Ovary (tissue), 7 donors: ENCODE measurements at regions not wholly inside any gene's neighbourhood (a gene's known extent, or its start where the extent isn't known, plus 50 kb on each side); places are given as distances from the start of the nearest gene placed in this dataset.

Source experiments
- DNase-seq, 5 donors: peaks; one replicate each; pipeline ENCODE4 v3.0.0-alpha.2; 2019 to 2020
- H3K27ac ChIP-seq, 2 donors: fragments of 200-600 bp; one replicate each; pipeline versions ENCODE4 v1.5.1 to v1.8.0; 2019 to 2022
- H3K27me3 ChIP-seq: fragments of 200-600 bp; one replicate; pipeline ENCODE4 v1.8.0; 2022
- H3K36me3 ChIP-seq: fragments of 200-600 bp; sonication (generic); one replicate; pipeline ENCODE4 v1.5.1; 2019
- H3K4me1 ChIP-seq: one replicate; pipeline ENCODE4 v1.8.1; 2013; ENCODE audit warnings: mild to moderate bottlenecking, moderate library complexity; ENCODE audit not compliant: insufficient read depth
- H3K4me3 ChIP-seq: fragments of 200-600 bp; sonication (generic); one replicate; pipeline ENCODE4 v1.5.1; 2017
- H3K9me3 ChIP-seq, 2 donors: fragments of 200-600 bp in 1 of 2; sonication (generic) in 1 of 2; one replicate each; pipeline versions ENCODE4 v1.5.1 to v1.8.1; 2013 to 2019; ENCODE audit warnings: mild to moderate bottlenecking in 1 of 2, moderate library complexity in 1 of 2
- EP300 ChIP-seq: sonication (generic); formaldehyde crosslinking; IDR thresholded peaks from one replicate; pipeline ENCODE4 v1.6.1; 2017; ENCODE audit warnings: antibody characterized with exemption
- POLR2A ChIP-seq: fragments of 450-650 bp; IDR thresholded peaks from one replicate; pipeline ENCODE4 v1.6.1; 2017; ENCODE audit warnings: antibody characterized with exemption, mild to moderate bottlenecking, moderate library complexity
- WGBS, 3 donors: extraction: QIAGEN DNeasy Blood & Tissue Kit in 1 of 3; methylation state at CpG; one replicate each; pipeline versions ENCODE4 v1.1.5 to v1.1.7; 2013 to 2017; 5-methylcytosine and 5-hydroxymethylcytosine counted together
- intact Hi-C, 4 donors: fragments of 100-400 bp; cut with DNase I; formaldehyde crosslinking; loops; one replicate each; pipeline versions ENCODE4 v1.11.0 to v1.15.1; 2022 to 2023
- TF ChIP-seq, protein P1 (sequence below), 3 donors: fragments of 450-650 bp in 2 of 3; fragments of 200-600 bp in 1 of 3; IDR thresholded peaks; one replicate each; pipeline versions ENCODE4 v1.5.1 to v1.8.0; 2016 to 2022; ENCODE audit warnings: antibody characterized with exemption in 3 of 3, mild to moderate bottlenecking in 1 of 3
- donor health status: DM: no; HTN: no; CAD: no; lungs with moderate emphysema.
- donor health status: DM: no; HTN: no; CAD: no.
- donor health status: Bipolar disorder and iron deficiency.
- donor health status: DM: no; HTN: no; CAD: no.
- donor health status: DM: yes; HTN: yes; CAD: no.

DNA sequence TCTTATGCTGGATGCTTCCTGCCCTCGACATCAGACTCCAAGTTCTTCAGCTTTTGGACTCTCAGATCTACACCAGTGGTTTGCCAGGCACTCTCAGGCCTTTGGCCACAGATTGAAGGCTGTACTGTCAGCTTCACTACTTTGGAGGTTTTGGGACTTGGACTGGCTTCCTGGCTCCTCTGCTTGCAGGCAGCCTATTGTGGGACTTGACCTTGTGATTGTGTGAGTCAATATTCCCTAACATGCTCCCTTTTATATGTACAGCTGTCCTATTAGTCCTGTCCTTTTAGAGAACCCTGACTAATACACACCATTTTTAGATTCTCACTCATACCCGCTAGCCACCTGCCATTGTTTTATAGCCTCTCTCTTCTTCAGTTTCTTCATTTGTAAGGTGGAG lies 382.1 kb upstream of the TSHZ2 start:
- no peaks in the 10 kb centered on the region for H3K9me3 ChIP-seq
- H3K4me3 ChIP-seq: no peak overlapping the region
- H3K27ac ChIP-seq: no peak overlapping the region
- H3K4me1 ChIP-seq: no peaks in the 10 kb centered on the region
- WGBS, 3 donors: 85 to 92% (median 86%) methylated on average over 2 of the region's 2 CpGs
- H3K27me3 ChIP-seq: no peaks in the 10 kb centered on the region
- no peaks in the 10 kb centered on the region for H3K36me3 ChIP-seq
- TF ChIP-seq, protein P1, sequence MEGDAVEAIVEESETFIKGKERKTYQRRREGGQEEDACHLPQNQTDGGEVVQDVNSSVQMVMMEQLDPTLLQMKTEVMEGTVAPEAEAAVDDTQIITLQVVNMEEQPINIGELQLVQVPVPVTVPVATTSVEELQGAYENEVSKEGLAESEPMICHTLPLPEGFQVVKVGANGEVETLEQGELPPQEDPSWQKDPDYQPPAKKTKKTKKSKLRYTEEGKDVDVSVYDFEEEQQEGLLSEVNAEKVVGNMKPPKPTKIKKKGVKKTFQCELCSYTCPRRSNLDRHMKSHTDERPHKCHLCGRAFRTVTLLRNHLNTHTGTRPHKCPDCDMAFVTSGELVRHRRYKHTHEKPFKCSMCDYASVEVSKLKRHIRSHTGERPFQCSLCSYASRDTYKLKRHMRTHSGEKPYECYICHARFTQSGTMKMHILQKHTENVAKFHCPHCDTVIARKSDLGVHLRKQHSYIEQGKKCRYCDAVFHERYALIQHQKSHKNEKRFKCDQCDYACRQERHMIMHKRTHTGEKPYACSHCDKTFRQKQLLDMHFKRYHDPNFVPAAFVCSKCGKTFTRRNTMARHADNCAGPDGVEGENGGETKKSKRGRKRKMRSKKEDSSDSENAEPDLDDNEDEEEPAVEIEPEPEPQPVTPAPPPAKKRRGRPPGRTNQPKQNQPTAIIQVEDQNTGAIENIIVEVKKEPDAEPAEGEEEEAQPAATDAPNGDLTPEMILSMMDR (IDR thresholded peaks at IDR 0.05): no peak
- TF ChIP-seq POLR2A (no peak), EP300 (no peak)
- intact Hi-C loops: no loop called here
- DNase-seq: no peak

GRCh38 chr20:52589251-52589812 lies 382.8 kb upstream of the TSHZ2 start:
- TF ChIP-seq, protein P1 (IDR thresholded peaks at IDR 0.05): no peak
- TF ChIP-seq POLR2A (no peak), EP300 (no peak)
- H3K4me1 ChIP-seq: no peaks in the 10 kb centered on the region
- H3K9me3 ChIP-seq: no peaks in the 10 kb centered on the region
- H3K4me3 ChIP-seq: no peak overlapping the region
- WGBS, 3 donors: 42 to 56% (median 46%) methylated on average over 3 of the region's 3 CpGs
- DNase-seq: no peak
- no peaks in the 10 kb centered on the region for H3K27me3 ChIP-seq
- H3K27ac ChIP-seq: no peak overlapping the region
- H3K36me3 ChIP-seq: no peaks in the 10 kb centered on the region
- intact Hi-C loops: no loop called here

DNA sequence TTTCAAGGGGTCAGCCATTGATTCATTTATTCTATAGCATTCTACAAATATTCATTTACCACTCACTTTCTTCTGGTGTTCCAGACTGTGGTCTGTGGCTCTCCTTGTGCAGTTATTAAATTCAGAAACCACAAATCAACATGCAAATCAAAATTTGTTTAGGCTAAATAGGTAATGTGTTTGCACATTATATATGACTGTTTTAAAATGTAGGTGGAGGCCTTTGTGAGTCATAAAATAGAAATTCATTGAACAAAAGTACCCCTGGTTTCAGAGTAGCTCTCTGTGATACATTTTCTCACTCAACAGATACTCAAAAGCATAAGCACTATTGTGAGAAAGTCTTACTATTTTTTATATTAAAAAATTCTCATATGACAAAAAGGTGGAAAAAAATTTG lies 385.5 kb upstream of the TSHZ2 start:
- intact Hi-C loops: no loop called here
- no peak for DNase-seq
- Histone ChIP-seq H3K4me3 (no peak overlapping the region), H3K27me3 (no peaks in the 10 kb centered on the region), H3K27ac (no peak overlapping the region), H3K4me1 (no peaks in the 10 kb centered on the region), H3K36me3 (no peaks in the 10 kb centered on the region), H3K9me3 (no peaks in the 10 kb centered on the region)
- TF ChIP-seq EP300 (no peak), POLR2A (no peak)
- TF ChIP-seq, protein P1 (IDR thresholded peaks at IDR 0.05): no peak

- Histone ChIP-seq H3K9me3 (no peaks in the 10 kb centered on the region), H3K4me1 (no peaks in the 10 kb centered on the region), H3K27ac (no peak overlapping the region), H3K36me3 (no peaks in the 10 kb centered on the region), H3K4me3 (no peak overlapping the region), H3K27me3 (no peaks in the 10 kb centered on the region)
- TF ChIP-seq, protein P1 (IDR thresholded peaks at IDR 0.05): no peak
- TF ChIP-seq POLR2A (no peak), EP300 (no peak)
- no peak for DNase-seq
- intact Hi-C loops: no loop called here
- WGBS, 3 donors: 91 to 95% (median 94%) methylated on average over 2 of the region's 2 CpGs
These were observed 386.8 kb upstream of the TSHZ2 start for GRCh38 chr20:52585333-52585732.

GRCh38 chr20:52578559-52578958 lies 387.0 kb upstream of the ZFP64 start:
- TF ChIP-seq POLR2A: no peak
- TF ChIP-seq EP300: no peak
- TF ChIP-seq, protein P1 (IDR thresholded peaks at IDR 0.05): no peak
- no peak overlapping the region for H3K4me3 ChIP-seq
- intact Hi-C loops: no loop called here
- H3K27ac ChIP-seq: no peak overlapping the region
- no peaks in the 10 kb centered on the region for H3K27me3 ChIP-seq
- H3K4me1 ChIP-seq: no peaks in the 10 kb centered on the region
- no peaks in the 10 kb centered on the region for H3K36me3 ChIP-seq
- WGBS, 3 donors: 87 to 93% (median 91%) methylated on average over 5 of the region's 5 CpGs
- H3K9me3 ChIP-seq: no peaks in the 10 kb centered on the region
- no peak for DNase-seq
